ENCODE measurements at regions not wholly inside any gene's neighbourhood (a gene's known extent, or its start where the extent isn't known, plus 50 kb on each side); places are given as distances from the start of the nearest gene placed in this dataset.

GRCh38 chr12:114136631-114137030, 170.5 kb upstream of the RBM19 start:
- Histone ChIP-seq H3K9me3 (replicated peaks in 1 of 2; ENCODE audit: control insufficient read depth in 2 of 2, insufficient read depth in 1 of 2, low read depth in 1 of 2, low read length in 2 of 2) (no peaks in the 10 kb centered on the region), H3K14ac (ENCODE audit: low read length) (no peak overlapping the region), H3K4me1 (ENCODE audit: control insufficient read depth in 2 of 2, insufficient read depth in 1 of 2, low read depth in 1 of 2, low read length in 2 of 2) (peaks cover 0 to 15% of the 10 kb centered on the region in 2 donors), H3K27ac (replicated peaks; ENCODE audit: low read length) (no peak overlapping the region), H3K79me1 (ENCODE audit: low read depth, low read length) (no peaks in the 10 kb centered on the region), H3K27me3 (ENCODE audit: control insufficient read depth in 3 of 3, insufficient read depth in 3 of 3, low read depth in 1 of 3, low read length in 3 of 3) (peaks cover 0 to 2% (median 0%) of the 10 kb centered on the region in 3 experiments), H3K23ac (ENCODE audit: low read depth, low read length, poor library complexity) (no peak overlapping the region), H3K18ac (ENCODE audit: low read length) (no peak overlapping the region), H3K36me3 (replicated peaks in 1 of 2; ENCODE audit: control insufficient read depth in 2 of 2, insufficient read depth in 2 of 2, low read length in 2 of 2) (no peaks in the 10 kb centered on the region), H2BK120ac (ENCODE audit: low read depth, low read length) (no peak overlapping the region), H3K9ac (ENCODE audit: low read depth, low read length, poor library complexity) (no peak overlapping the region), H4K91ac (ENCODE audit: low read depth, low read length, poor library complexity) (no peak overlapping the region), H2BK15ac (ENCODE audit: low read length) (no peak overlapping the region), H2BK12ac (ENCODE audit: low read length) (no peak overlapping the region), H3K4ac (ENCODE audit: low read length) (no peak overlapping the region), H2BK5ac (ENCODE audit: low read length) (no peak overlapping the region), H3K4me3 (ENCODE audit: low read length in 2 of 2) (no peak overlapping the region), H4K8ac (ENCODE audit: low read depth, low read length) (no peak overlapping the region), H2AFZ (ENCODE audit: low read length) (no peak overlapping the region), H3K4me2 (ENCODE audit: insufficient read depth, low read length, poor library complexity, severe bottlenecking) (no peak overlapping the region), H2AK5ac (ENCODE audit: low read depth, low read length) (no peak overlapping the region)
- no CpG with 5 or more reads among the region's 3 CpGs for WGBS, 2 donors (ENCODE audit: extremely low coverage in 2 of 2, insufficient read length in 2 of 2, insufficient replicate concordance in 1 of 2)
- no peak for DNase-seq (ENCODE audit: low spot score)

DNA sequence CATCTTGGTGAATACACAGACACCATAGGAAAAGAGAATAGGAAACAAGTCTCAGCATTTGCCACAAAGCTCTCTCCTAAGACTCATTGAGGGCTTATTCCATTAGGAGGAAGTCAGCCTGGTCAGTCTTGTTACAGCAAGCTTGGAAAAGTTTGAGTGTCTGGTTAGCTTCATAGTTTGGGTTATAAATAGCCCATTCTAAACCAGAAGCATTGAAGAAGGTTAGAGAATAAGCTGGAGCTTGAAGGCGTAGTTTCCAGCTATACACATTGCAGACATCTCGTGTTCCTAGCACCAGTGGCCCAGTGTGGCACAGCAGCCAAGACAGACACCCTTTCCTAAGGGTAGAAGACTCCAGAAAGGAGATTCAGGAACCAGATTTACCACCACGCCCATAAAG, 168.8 kb upstream of the RBM19 start:
- H2BK15ac ChIP-seq (ENCODE audit: low read length), result no peak overlapping the region
- no peak overlapping the region for H2BK12ac ChIP-seq (ENCODE audit: low read length)
- DNase-seq (ENCODE audit: low spot score), result no peak
- no peaks in the 10 kb centered on the region for H3K36me3 ChIP-seq (replicated peaks in 1 of 2; ENCODE audit: control insufficient read depth in 2 of 2, insufficient read depth in 2 of 2, low read length in 2 of 2)
- H4K8ac ChIP-seq (ENCODE audit: low read depth, low read length), result no peak overlapping the region
- H3K4me3 ChIP-seq (ENCODE audit: low read length in 2 of 2), result no peak overlapping the region
- no peak overlapping the region for H3K9ac ChIP-seq (ENCODE audit: low read depth, low read length, poor library complexity)
- no peaks in the 10 kb centered on the region for H3K9me3 ChIP-seq (replicated peaks in 1 of 2; ENCODE audit: control insufficient read depth in 2 of 2, insufficient read depth in 1 of 2, low read depth in 1 of 2, low read length in 2 of 2)
- H2AFZ ChIP-seq (ENCODE audit: low read length), result no peak overlapping the region
- H3K27ac ChIP-seq (replicated peaks; ENCODE audit: low read length), result no peak overlapping the region
- no peak overlapping the region for H3K4me2 ChIP-seq (ENCODE audit: insufficient read depth, low read length, poor library complexity, severe bottlenecking)
- H3K18ac ChIP-seq (ENCODE audit: low read length), result no peak overlapping the region
- no peaks in the 10 kb centered on the region for H3K79me1 ChIP-seq (ENCODE audit: low read depth, low read length)
- no peak overlapping the region for H2AK5ac ChIP-seq (ENCODE audit: low read depth, low read length)
- H3K4ac ChIP-seq (ENCODE audit: low read length), result no peak overlapping the region
- H4K91ac ChIP-seq (ENCODE audit: low read depth, low read length, poor library complexity), result no peak overlapping the region
- H3K14ac ChIP-seq (ENCODE audit: low read length), result no peak overlapping the region
- no peak overlapping the region for H2BK5ac ChIP-seq (ENCODE audit: low read length)
- no peak overlapping the region for H2BK120ac ChIP-seq (ENCODE audit: low read depth, low read length)
- peaks cover 0 to 2% (median 0%) of the 10 kb centered on the region in 3 experiments for H3K27me3 ChIP-seq (ENCODE audit: control insufficient read depth in 3 of 3, insufficient read depth in 3 of 3, low read depth in 1 of 3, low read length in 3 of 3)
- H3K4me1 ChIP-seq (ENCODE audit: control insufficient read depth in 2 of 2, insufficient read depth in 1 of 2, low read depth in 1 of 2, low read length in 2 of 2), result peaks cover 0 to 15% of the 10 kb centered on the region in 2 donors
- no CpG with 5 or more reads among the region's 3 CpGs for WGBS, 2 donors (ENCODE audit: extremely low coverage in 2 of 2, insufficient read length in 2 of 2, insufficient replicate concordance in 1 of 2)
- H3K23ac ChIP-seq (ENCODE audit: low read depth, low read length, poor library complexity), result no peak overlapping the region

- DNase-seq (ENCODE audit: low spot score), result no peak
- no peaks in the 10 kb centered on the region for H3K36me3 ChIP-seq (replicated peaks in 1 of 2; ENCODE audit: control insufficient read depth in 2 of 2, insufficient read depth in 2 of 2, low read length in 2 of 2)
- H3K27ac ChIP-seq (replicated peaks; ENCODE audit: low read length), result no peak overlapping the region
- no peak overlapping the region for H3K9ac ChIP-seq (ENCODE audit: low read depth, low read length, poor library complexity)
- peaks cover 0 to 2% (median 0%) of the 10 kb centered on the region in 3 experiments for H3K27me3 ChIP-seq (ENCODE audit: control insufficient read depth in 3 of 3, insufficient read depth in 3 of 3, low read depth in 1 of 3, low read length in 3 of 3)
- no peaks in the 10 kb centered on the region for H3K79me1 ChIP-seq (ENCODE audit: low read depth, low read length)
- no peak overlapping the region for H2AK5ac ChIP-seq (ENCODE audit: low read depth, low read length)
- H3K9me3 ChIP-seq (replicated peaks in 1 of 2; ENCODE audit: control insufficient read depth in 2 of 2, insufficient read depth in 1 of 2, low read depth in 1 of 2, low read length in 2 of 2), result no peaks in the 10 kb centered on the region
- H3K4me3 ChIP-seq (ENCODE audit: low read length in 2 of 2), result no peak overlapping the region
- H2BK120ac ChIP-seq (ENCODE audit: low read depth, low read length), result no peak overlapping the region
- no peak overlapping the region for H3K14ac ChIP-seq (ENCODE audit: low read length)
- H2BK12ac ChIP-seq (ENCODE audit: low read length), result no peak overlapping the region
- H3K4ac ChIP-seq (ENCODE audit: low read length), result no peak overlapping the region
- no CpG with 5 or more reads among the region's 2 CpGs for WGBS, 2 donors (ENCODE audit: extremely low coverage in 2 of 2, insufficient read length in 2 of 2, insufficient replicate concordance in 1 of 2)
- no peak overlapping the region for H3K18ac ChIP-seq (ENCODE audit: low read length)
- H2BK15ac ChIP-seq (ENCODE audit: low read length), result no peak overlapping the region
- no peak overlapping the region for H3K23ac ChIP-seq (ENCODE audit: low read depth, low read length, poor library complexity)
- no peak overlapping the region for H3K4me2 ChIP-seq (ENCODE audit: insufficient read depth, low read length, poor library complexity, severe bottlenecking)
- H2AFZ ChIP-seq (ENCODE audit: low read length), result no peak overlapping the region
- no peak overlapping the region for H4K8ac ChIP-seq (ENCODE audit: low read depth, low read length)
- no peak overlapping the region for H4K91ac ChIP-seq (ENCODE audit: low read depth, low read length, poor library complexity)
- peaks cover 0 to 13% of the 10 kb centered on the region in 2 donors for H3K4me1 ChIP-seq (ENCODE audit: control insufficient read depth in 2 of 2, insufficient read depth in 1 of 2, low read depth in 1 of 2, low read length in 2 of 2)
- no peak overlapping the region for H2BK5ac ChIP-seq (ENCODE audit: low read length)
Observed at GRCh38 chr12:114131824-114132223, 165.7 kb upstream of the RBM19 start.

GRCh38 chr12:114123108-114123507, 157.0 kb upstream of the RBM19 start:
- no peaks in the 10 kb centered on the region for H3K27me3 ChIP-seq (ENCODE audit: control insufficient read depth in 3 of 3, insufficient read depth in 3 of 3, low read depth in 1 of 3, low read length in 3 of 3)
- no peak overlapping the region for H2BK15ac ChIP-seq (ENCODE audit: low read length)
- no CpG with 5 or more reads among the region's 2 CpGs for WGBS, 2 donors (ENCODE audit: extremely low coverage in 2 of 2, insufficient read length in 2 of 2, insufficient replicate concordance in 1 of 2)
- no peak overlapping the region for H4K8ac ChIP-seq (ENCODE audit: low read depth, low read length)
- H3K9ac ChIP-seq (ENCODE audit: low read depth, low read length, poor library complexity), result no peak overlapping the region
- no peak overlapping the region for H2BK120ac ChIP-seq (ENCODE audit: low read depth, low read length)
- H3K14ac ChIP-seq (ENCODE audit: low read length), result no peak overlapping the region
- no peak overlapping the region for H3K4me2 ChIP-seq (ENCODE audit: insufficient read depth, low read length, poor library complexity, severe bottlenecking)
- no peak overlapping the region for H2BK5ac ChIP-seq (ENCODE audit: low read length)
- H2AK5ac ChIP-seq (ENCODE audit: low read depth, low read length), result no peak overlapping the region
- DNase-seq (ENCODE audit: low spot score), result no peak
- no peaks in the 10 kb centered on the region for H3K4me1 ChIP-seq (ENCODE audit: control insufficient read depth in 2 of 2, insufficient read depth in 1 of 2, low read depth in 1 of 2, low read length in 2 of 2)
- H2AFZ ChIP-seq (ENCODE audit: low read length), result no peak overlapping the region
- no peak overlapping the region for H3K4me3 ChIP-seq (ENCODE audit: low read length in 2 of 2)
- no peaks in the 10 kb centered on the region for H3K79me1 ChIP-seq (ENCODE audit: low read depth, low read length)
- H4K91ac ChIP-seq (ENCODE audit: low read depth, low read length, poor library complexity), result no peak overlapping the region
- no peaks in the 10 kb centered on the region for H3K9me3 ChIP-seq (replicated peaks in 1 of 2; ENCODE audit: control insufficient read depth in 2 of 2, insufficient read depth in 1 of 2, low read depth in 1 of 2, low read length in 2 of 2)
- H3K23ac ChIP-seq (ENCODE audit: low read depth, low read length, poor library complexity), result no peak overlapping the region
- H3K18ac ChIP-seq (ENCODE audit: low read length), result no peak overlapping the region
- no peak overlapping the region for H3K4ac ChIP-seq (ENCODE audit: low read length)
- no peaks in the 10 kb centered on the region for H3K36me3 ChIP-seq (replicated peaks in 1 of 2; ENCODE audit: control insufficient read depth in 2 of 2, insufficient read depth in 2 of 2, low read length in 2 of 2)
- no peak overlapping the region for H3K27ac ChIP-seq (replicated peaks; ENCODE audit: low read length)
- H2BK12ac ChIP-seq (ENCODE audit: low read length), result no peak overlapping the region
